ENCODE measurements at regions not wholly inside any gene's neighbourhood (a gene's known extent, or its start where the extent isn't known, plus 50 kb on each side); places are given as distances from the start of the nearest gene placed in this dataset.

DNA sequence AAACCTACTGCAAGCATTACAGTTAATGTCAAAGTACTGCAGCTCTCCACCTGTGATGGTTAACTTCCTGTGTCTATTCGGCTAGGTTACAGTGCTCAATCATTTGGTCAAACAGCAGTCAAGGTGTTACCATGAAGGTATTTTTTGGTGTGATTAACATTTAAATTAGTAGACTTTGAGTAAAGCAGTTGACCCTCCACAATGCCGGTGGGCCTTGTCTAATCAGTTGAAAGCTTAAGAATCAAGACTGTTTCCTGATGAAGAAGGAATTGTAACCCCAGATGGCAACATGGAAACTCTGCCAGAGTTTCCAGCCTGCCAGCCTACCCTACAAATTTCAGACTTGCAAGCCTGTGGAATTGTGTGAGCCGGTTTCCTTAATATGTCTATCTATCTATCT lies 683.9 kb downstream of the BRD1 start:
- no peaks in the 10 kb centered on the region for H3K79me2 ChIP-seq (ENCODE audit: insufficient read depth, low read length)
- H3K4me3 ChIP-seq (ENCODE audit: low read length, poor library complexity, severe bottlenecking): no peak overlapping the region
- H3K4me1 ChIP-seq (ENCODE audit: insufficient read depth, low read length, poor library complexity, severe bottlenecking): no peaks in the 10 kb centered on the region
- no peaks in the 10 kb centered on the region for H3K36me3 ChIP-seq (ENCODE audit: insufficient read depth, low read length)
- H3K9ac ChIP-seq (ENCODE audit: low read depth, low read length, poor library complexity, severe bottlenecking): no peak overlapping the region
- H3F3A ChIP-seq (ENCODE audit: low read depth): no peaks in the 10 kb centered on the region
- TF ChIP-seq, protein P1, sequence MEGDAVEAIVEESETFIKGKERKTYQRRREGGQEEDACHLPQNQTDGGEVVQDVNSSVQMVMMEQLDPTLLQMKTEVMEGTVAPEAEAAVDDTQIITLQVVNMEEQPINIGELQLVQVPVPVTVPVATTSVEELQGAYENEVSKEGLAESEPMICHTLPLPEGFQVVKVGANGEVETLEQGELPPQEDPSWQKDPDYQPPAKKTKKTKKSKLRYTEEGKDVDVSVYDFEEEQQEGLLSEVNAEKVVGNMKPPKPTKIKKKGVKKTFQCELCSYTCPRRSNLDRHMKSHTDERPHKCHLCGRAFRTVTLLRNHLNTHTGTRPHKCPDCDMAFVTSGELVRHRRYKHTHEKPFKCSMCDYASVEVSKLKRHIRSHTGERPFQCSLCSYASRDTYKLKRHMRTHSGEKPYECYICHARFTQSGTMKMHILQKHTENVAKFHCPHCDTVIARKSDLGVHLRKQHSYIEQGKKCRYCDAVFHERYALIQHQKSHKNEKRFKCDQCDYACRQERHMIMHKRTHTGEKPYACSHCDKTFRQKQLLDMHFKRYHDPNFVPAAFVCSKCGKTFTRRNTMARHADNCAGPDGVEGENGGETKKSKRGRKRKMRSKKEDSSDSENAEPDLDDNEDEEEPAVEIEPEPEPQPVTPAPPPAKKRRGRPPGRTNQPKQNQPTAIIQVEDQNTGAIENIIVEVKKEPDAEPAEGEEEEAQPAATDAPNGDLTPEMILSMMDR (conservative IDR thresholded peaks at IDR 0.05; ENCODE audit: low read length): no peak
- H4K20me1 ChIP-seq (ENCODE audit: insufficient read depth, low read length, poor library complexity, severe bottlenecking): no peaks in the 10 kb centered on the region
- H3K9me2 ChIP-seq (replicated peaks; ENCODE audit: low read depth, low read length): no peaks in the 10 kb centered on the region
- H3K9me3 ChIP-seq (ENCODE audit: insufficient read depth, low read depth, low read length): peaks cover 13% of the 10 kb centered on the region; the same call in 1 of the 2 replicates
- H2AFZ ChIP-seq (ENCODE audit: low read length): no peak overlapping the region
- no peak overlapping the region for H3K4me2 ChIP-seq (ENCODE audit: low read depth, low read length, poor library complexity, severe bottlenecking)
- no peaks in the 10 kb centered on the region for H3K27me3 ChIP-seq (ENCODE audit: insufficient read depth, low read length, poor library complexity, severe bottlenecking)

DNA sequence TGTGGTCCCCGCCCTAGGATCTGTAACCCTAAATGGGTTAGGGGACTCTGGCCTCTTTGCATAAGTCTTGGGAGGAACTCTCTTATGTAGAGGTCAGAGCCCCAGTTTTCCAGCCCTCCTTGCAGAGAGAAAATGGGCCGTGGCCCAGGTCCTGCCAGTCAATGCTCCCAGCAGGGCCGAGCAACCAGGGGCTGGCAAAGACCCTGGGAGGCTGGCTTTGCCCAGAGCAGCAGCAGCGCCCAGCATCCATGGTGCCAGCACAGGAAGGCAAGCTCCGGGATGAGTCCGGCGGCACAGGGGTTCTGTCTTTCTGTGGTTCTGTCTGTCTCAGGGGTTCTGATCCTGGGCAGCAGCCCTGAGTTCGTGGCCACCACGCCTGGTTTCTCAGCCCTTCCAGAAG lies 684.8 kb downstream of the BRD1 start:
- no peak overlapping the region for H2AFZ ChIP-seq (ENCODE audit: low read length)
- H3K4me1 ChIP-seq (ENCODE audit: insufficient read depth, low read length, poor library complexity, severe bottlenecking): no peaks in the 10 kb centered on the region
- H3K27me3 ChIP-seq (ENCODE audit: insufficient read depth, low read length, poor library complexity, severe bottlenecking): no peaks in the 10 kb centered on the region
- no peaks in the 10 kb centered on the region for H3K79me2 ChIP-seq (ENCODE audit: insufficient read depth, low read length)
- no peak overlapping the region for H3K4me3 ChIP-seq (ENCODE audit: low read length, poor library complexity, severe bottlenecking)
- H3K36me3 ChIP-seq (ENCODE audit: insufficient read depth, low read length): no peaks in the 10 kb centered on the region
- no peak overlapping the region for H3K4me2 ChIP-seq (ENCODE audit: low read depth, low read length, poor library complexity, severe bottlenecking)
- no peaks in the 10 kb centered on the region for H3F3A ChIP-seq (ENCODE audit: low read depth)
- no peak overlapping the region for H3K9ac ChIP-seq (ENCODE audit: low read depth, low read length, poor library complexity, severe bottlenecking)
- H4K20me1 ChIP-seq (ENCODE audit: insufficient read depth, low read length, poor library complexity, severe bottlenecking): no peaks in the 10 kb centered on the region
- peaks cover 12% of the 10 kb centered on the region; the same call in 1 of the 2 replicates for H3K9me3 ChIP-seq (ENCODE audit: insufficient read depth, low read depth, low read length)
- TF ChIP-seq, protein P1 (conservative IDR thresholded peaks at IDR 0.05; ENCODE audit: low read length): no peak
- no peak for TF ChIP-seq EZH2phosphoT487 (IDR thresholded peaks at IDR 0.05; ENCODE audit: borderline replicate concordance)
- no peaks in the 10 kb centered on the region for H3K9me2 ChIP-seq (replicated peaks; ENCODE audit: low read depth, low read length)

DNA sequence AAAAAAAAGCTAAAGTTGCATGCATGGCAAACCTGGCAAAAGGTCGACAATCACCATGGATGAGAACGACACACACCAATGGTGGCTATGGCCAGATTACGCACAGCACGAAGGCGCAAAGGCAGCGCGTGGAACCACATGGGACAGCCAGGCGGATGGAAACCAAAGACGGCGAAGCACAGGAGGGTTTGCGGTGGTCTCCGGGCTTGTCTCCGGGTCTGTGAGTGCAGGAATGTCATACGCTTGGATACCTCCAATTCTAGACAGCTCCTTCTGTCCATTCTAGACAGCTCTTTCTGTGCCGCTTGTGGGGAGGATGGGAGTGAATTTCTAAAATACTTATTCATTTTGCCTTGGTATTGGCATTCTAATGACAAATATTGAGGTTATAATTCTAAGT lies 685.4 kb downstream of the BRD1 start:
- Histone ChIP-seq H2AFZ (ENCODE audit: low read length) (no peak overlapping the region), H3K79me2 (ENCODE audit: insufficient read depth, low read length) (no peaks in the 10 kb centered on the region), H3K36me3 (ENCODE audit: insufficient read depth, low read length) (no peaks in the 10 kb centered on the region), H3F3A (ENCODE audit: low read depth) (no peaks in the 10 kb centered on the region), H3K9ac (ENCODE audit: low read depth, low read length, poor library complexity, severe bottlenecking) (no peak overlapping the region), H3K9me2 (replicated peaks; ENCODE audit: low read depth, low read length) (no peaks in the 10 kb centered on the region), H3K4me2 (ENCODE audit: low read depth, low read length, poor library complexity, severe bottlenecking) (no peak overlapping the region), H3K9me3 (ENCODE audit: insufficient read depth, low read depth, low read length) (peaks cover 12% of the 10 kb centered on the region; the same call in 1 of the 2 replicates), H3K4me1 (ENCODE audit: insufficient read depth, low read length, poor library complexity, severe bottlenecking) (no peaks in the 10 kb centered on the region), H3K27me3 (ENCODE audit: insufficient read depth, low read length, poor library complexity, severe bottlenecking) (no peaks in the 10 kb centered on the region), H3K4me3 (ENCODE audit: low read length, poor library complexity, severe bottlenecking) (no peak overlapping the region), H4K20me1 (ENCODE audit: insufficient read depth, low read length, poor library complexity, severe bottlenecking) (no peaks in the 10 kb centered on the region)
- TF ChIP-seq EZH2phosphoT487 (IDR thresholded peaks at IDR 0.05; ENCODE audit: borderline replicate concordance): no peak
- TF ChIP-seq, protein P1 (conservative IDR thresholded peaks at IDR 0.05; ENCODE audit: low read length): no peak
